OCI-LY7 (cell line): ENCODE measurements at regions not wholly inside any gene's neighbourhood (a gene's known extent, or its start where the extent isn't known, plus 50 kb on each side); places are given as distances from the start of the nearest gene placed in this dataset.

Source experiments
- BruUV-seq: library from RNA; stranded (reverse); fragments of 400-500 nt; replicated peaks from 2 replicates; lab custom pipeline; 2021; lab: Mats Ljungman, UMichigan
- CTCF ChIA-PET: fragments of 300-600 bp; sonication (Branson Sonifier 250); formaldehyde crosslinking; loops from one replicate; lab custom pipeline; 2022; ENCODE audit warnings: antibody characterized with exemption; ENCODE audit not compliant: unreplicated experiment; lab: Charles Lee
- POLR2A ChIA-PET: fragments of 300-600 bp; sonication (Branson Sonifier 250); formaldehyde crosslinking; loops from one replicate; lab custom pipeline; 2022; ENCODE audit warnings: antibody characterized with exemption; lab: Charles Lee
- DNase-seq: peaks from one replicate; pipeline ENCODE4 v3.0.0-alpha.2; 2015; ENCODE audit warnings: low spot score
- H2AFZ ChIP-seq: fragments of 200-600 bp; sonication (generic), shearing (Covaris generic); 2 replicates; pipeline ENCODE4 v1.6.1; 2014; ENCODE audit warnings: mild to moderate bottlenecking, antibody characterized with exemption, low read length, moderate library complexity
- H3K27ac ChIP-seq: fragments of 200-600 bp; sonication (generic); 2 replicates; pipeline ENCODE4 v1.5.1; 2014; ENCODE audit warnings: mixed run types, low read depth, mild to moderate bottlenecking, moderate library complexity, low read length, inconsistent platforms; ENCODE audit not compliant: poor library complexity, severe bottlenecking
- H3K36me3 ChIP-seq: fragments of 200-600 bp; sonication (generic); 2 replicates; pipeline ENCODE4 v1.6.1; 2014; ENCODE audit warnings: mild to moderate bottlenecking, antibody characterized with exemption, low read length, moderate library complexity, mixed read lengths; ENCODE audit not compliant: insufficient read depth
- H3K4me1 ChIP-seq: fragments of 200-600 bp; sonication (generic); 2 replicates; pipeline ENCODE4 v1.5.1; 2014; ENCODE audit warnings: mild to moderate bottlenecking, low read length; ENCODE audit not compliant: insufficient read depth, poor library complexity, severe bottlenecking
- H3K4me2 ChIP-seq: fragments of 200-600 bp; sonication (generic); 2 replicates; pipeline ENCODE4 v1.6.1; 2014; ENCODE audit warnings: mild to moderate bottlenecking, low read length
- H3K4me3 ChIP-seq: fragments of 200-600 bp; sonication (generic); 2 replicates; pipeline ENCODE4 v1.5.1; 2014; ENCODE audit warnings: mild to moderate bottlenecking, low read depth, low read length; ENCODE audit not compliant: poor library complexity, severe bottlenecking
- H3K79me2 ChIP-seq: fragments of 200-600 bp; sonication (generic); 2 replicates; pipeline ENCODE4 v1.6.1; 2016; ENCODE audit warnings: low read depth, mild to moderate bottlenecking, low read length, moderate library complexity, mixed read lengths; ENCODE audit not compliant: insufficient read depth
- H3K9me2 ChIP-seq: fragments of 200-600 bp; sonication (generic); 2 replicates; pipeline ENCODE4 v1.6.1; 2016; ENCODE audit warnings: mild to moderate bottlenecking, low read length, mixed read lengths; ENCODE audit not compliant: insufficient read depth
- H3K9me3 ChIP-seq: fragments of 200-600 bp; sonication (generic); 2 replicates; pipeline ENCODE4 v1.6.1; 2014; ENCODE audit warnings: mild to moderate bottlenecking, mixed run types, low read length, mixed read lengths
- H4K20me1 ChIP-seq: fragments of 200-600 bp; sonication (generic); 2 replicates; pipeline ENCODE4 v1.6.1; 2014; ENCODE audit warnings: mild to moderate bottlenecking, antibody characterized with exemption, low read length, moderate library complexity, mixed read lengths; ENCODE audit not compliant: insufficient read depth
- EZH2phosphoT487 ChIP-seq: fragments of 200-600 bp; sonication (generic); IDR thresholded peaks from 2 replicates; pipeline ENCODE4 v1.6.1; 2018; ENCODE audit warnings: low read depth, borderline replicate concordance, mild to moderate bottlenecking, mixed run types, antibody characterized with exemption, low read length, moderate library complexity, mixed read lengths
- intact Hi-C: fragments of 100-400 bp; cut with micrococcal nuclease; formaldehyde crosslinking; loops from one replicate; pipeline ENCODE4 v1.10.0; 2022; ENCODE audit not compliant: unreplicated experiment
- TF ChIP-seq, protein P1 (sequence below): fragments of 200-600 bp; sonication (generic); conservative IDR thresholded peaks from 2 replicates; pipeline ENCODE4 v1.5.1; 2014; ENCODE audit warnings: mild to moderate bottlenecking, antibody characterized with exemption, low read length, moderate library complexity, mixed read lengths

GRCh38 chr9:75649060-75649459 lies 241.4 kb upstream of the PCSK5 start:
- DNase-seq, result no peak
- H3K9me2 ChIP-seq, result no peaks in the 10 kb centered on the region
- no peaks in the 10 kb centered on the region for H4K20me1 ChIP-seq
- TF ChIP-seq, protein P1, sequence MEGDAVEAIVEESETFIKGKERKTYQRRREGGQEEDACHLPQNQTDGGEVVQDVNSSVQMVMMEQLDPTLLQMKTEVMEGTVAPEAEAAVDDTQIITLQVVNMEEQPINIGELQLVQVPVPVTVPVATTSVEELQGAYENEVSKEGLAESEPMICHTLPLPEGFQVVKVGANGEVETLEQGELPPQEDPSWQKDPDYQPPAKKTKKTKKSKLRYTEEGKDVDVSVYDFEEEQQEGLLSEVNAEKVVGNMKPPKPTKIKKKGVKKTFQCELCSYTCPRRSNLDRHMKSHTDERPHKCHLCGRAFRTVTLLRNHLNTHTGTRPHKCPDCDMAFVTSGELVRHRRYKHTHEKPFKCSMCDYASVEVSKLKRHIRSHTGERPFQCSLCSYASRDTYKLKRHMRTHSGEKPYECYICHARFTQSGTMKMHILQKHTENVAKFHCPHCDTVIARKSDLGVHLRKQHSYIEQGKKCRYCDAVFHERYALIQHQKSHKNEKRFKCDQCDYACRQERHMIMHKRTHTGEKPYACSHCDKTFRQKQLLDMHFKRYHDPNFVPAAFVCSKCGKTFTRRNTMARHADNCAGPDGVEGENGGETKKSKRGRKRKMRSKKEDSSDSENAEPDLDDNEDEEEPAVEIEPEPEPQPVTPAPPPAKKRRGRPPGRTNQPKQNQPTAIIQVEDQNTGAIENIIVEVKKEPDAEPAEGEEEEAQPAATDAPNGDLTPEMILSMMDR, result no peak
- TF ChIP-seq EZH2phosphoT487, result no peak
- ChIA-PET CTCF (no interaction called here), POLR2A (no interaction called here)
- H3K4me2 ChIP-seq, result no peak overlapping the region
- BruUV-seq, result no TSS peak
- no peak overlapping the region for H3K4me3 ChIP-seq
- H3K79me2 ChIP-seq, result no peaks in the 10 kb centered on the region
- no peak overlapping the region for H3K27ac ChIP-seq
- H3K36me3 ChIP-seq, result no peaks in the 10 kb centered on the region
- no peak overlapping the region for H2AFZ ChIP-seq
- no peaks in the 10 kb centered on the region for H3K9me3 ChIP-seq
- H3K4me1 ChIP-seq, result peaks cover 6% of the 10 kb centered on the region
- intact Hi-C loops, result no loop called here

- Histone ChIP-seq H3K4me2 (no peak overlapping the region), H4K20me1 (no peaks in the 10 kb centered on the region), H3K36me3 (no peaks in the 10 kb centered on the region), H3K27ac (no peak overlapping the region), H3K4me1 (no peaks in the 10 kb centered on the region), H3K9me2 (no peaks in the 10 kb centered on the region), H3K9me3 (no peaks in the 10 kb centered on the region), H3K79me2 (no peaks in the 10 kb centered on the region), H2AFZ (no peak overlapping the region), H3K4me3 (no peak overlapping the region)
- CTCF ChIA-PET, result no interaction called here
- TF ChIP-seq, protein P1, result no peak
- no peak for TF ChIP-seq EZH2phosphoT487
- intact Hi-C loops, result no loop called here
- no TSS peak for BruUV-seq
- POLR2A ChIA-PET, result no interaction called here
- no peak for DNase-seq
Measured at GRCh38 chr9:75651709-75652108, 238.8 kb upstream of the PCSK5 start.

GRCh38 chr9:75653335-75653734 lies 237.1 kb upstream of the PCSK5 start:
- DNase-seq, result no peak

More at GRCh38 chr9:75653335-75653734, 237.1 kb upstream of the PCSK5 start:
- H3K4me1 ChIP-seq, result no peaks in the 10 kb centered on the region
- no peak overlapping the region for H3K27ac ChIP-seq
- no peak overlapping the region for H3K4me2 ChIP-seq
- H4K20me1 ChIP-seq, result no peaks in the 10 kb centered on the region
- no TSS peak for BruUV-seq
- H3K9me2 ChIP-seq, result no peaks in the 10 kb centered on the region
- intact Hi-C loops, result no loop called here
- ChIA-PET CTCF (no interaction called here), POLR2A (no interaction called here)
- H3K4me3 ChIP-seq, result no peak overlapping the region
- no peak for TF ChIP-seq EZH2phosphoT487
- H2AFZ ChIP-seq, result no peak overlapping the region
- no peaks in the 10 kb centered on the region for H3K36me3 ChIP-seq
- H3K79me2 ChIP-seq, result no peaks in the 10 kb centered on the region
- H3K9me3 ChIP-seq, result no peaks in the 10 kb centered on the region
